ENCODE measurements at regions not wholly inside any gene's neighbourhood (a gene's known extent, or its start where the extent isn't known, plus 50 kb on each side); places are given as distances from the start of the nearest gene placed in this dataset.
"Not testable (repeated sequence)": the region's sequence is repeated elsewhere in the genome, so short reads cannot be mapped to it uniquely, and the experiment has no call there.

DNA sequence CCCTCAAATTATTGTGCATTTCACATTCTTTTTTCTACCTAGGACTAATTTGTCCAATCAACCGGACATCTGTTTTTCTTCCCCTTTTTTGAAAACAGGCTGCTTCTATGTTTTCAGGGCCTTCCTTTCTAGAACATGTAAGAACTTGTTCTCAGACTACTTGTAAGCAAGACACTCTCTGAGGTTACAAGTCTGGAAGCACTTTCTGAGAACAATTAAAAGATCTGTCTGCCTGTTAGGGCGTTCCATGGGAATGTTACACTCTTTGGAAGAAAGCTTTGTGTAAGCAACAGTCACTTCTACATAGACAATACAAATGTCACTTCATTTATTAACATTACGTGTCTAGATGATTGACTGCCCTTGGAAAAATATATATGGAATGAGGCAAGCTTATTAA, 50.9 kb upstream of the HSPB3 start:
- no peak for DNase-seq (ENCODE audit: low read depth, low spot score)

DNA sequence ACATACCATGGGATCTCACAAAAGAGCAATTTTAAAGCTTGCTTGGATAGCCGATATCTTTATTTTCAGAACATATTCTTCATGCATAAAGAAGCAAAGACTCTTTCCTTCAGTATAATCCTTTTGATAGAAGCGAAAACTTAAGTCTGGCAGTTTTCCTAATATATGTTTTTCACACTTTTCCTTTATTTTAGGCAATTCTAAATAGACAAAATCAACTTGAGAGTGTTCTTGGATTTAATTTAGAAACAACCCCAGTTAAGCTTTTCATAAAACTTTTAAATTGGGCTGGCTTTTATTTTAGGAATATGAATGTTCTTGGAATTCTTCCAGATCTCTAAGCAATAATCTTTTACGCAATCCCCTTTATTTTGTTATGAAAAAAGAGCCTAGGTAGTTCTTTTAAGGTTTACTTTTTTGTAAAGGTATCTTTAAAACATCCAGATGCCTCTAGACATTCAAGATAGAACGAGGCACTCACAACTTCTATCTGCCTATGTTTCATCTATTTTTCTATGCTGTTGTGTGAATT, 51.5 kb upstream of the HSPB3 start:
- no peak for DNase-seq (ENCODE audit: low read depth, low spot score)

DNA sequence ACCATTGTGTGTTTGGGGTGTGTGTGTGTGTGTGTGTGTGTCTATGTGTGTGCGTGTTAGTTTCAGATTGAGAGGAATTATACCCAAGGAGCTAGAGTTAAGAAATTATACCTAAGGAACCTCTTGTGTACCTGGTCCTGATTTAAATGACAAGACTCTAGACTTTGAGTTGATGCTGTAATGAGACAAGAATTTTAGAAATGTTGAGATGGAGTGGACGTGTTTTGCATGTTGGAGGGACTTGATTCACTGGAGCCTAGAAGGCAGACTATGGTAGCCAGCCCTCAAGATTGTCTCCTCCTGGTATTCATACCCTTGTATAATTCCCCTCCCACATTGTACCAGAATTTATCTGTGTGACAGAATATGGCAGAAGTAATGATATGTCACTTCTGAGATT, 52.4 kb upstream of the HSPB3 start:
- no peak for DNase-seq (ENCODE audit: low read depth, low spot score)

- DNase-seq (ENCODE audit: low read depth, low spot score) = no peak
Observed at GRCh38 chr5:54401515-54401914, 54.0 kb upstream of the HSPB3 start.

DNA sequence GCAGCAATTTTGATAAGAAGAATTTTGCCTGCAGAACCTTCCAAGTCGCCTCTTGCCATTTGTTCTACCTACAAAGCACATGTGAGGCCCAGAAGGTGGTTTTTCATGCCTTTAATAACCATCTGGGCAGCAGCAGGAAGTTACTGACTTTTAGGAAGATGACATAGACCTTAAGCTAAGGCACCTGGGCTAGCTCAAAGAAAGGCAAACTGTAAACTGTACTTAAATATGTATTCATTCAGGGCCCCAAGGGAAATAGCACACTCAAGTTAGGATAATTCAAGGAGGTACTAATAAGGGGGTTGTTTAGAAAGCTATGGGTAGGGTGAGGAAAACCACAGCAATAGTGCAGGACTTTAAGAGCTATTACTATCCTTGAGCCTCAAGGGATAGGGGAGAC, 57.3 kb upstream of the HSPB3 start:
- no peak for DNase-seq (ENCODE audit: low read depth, low spot score)

DNA sequence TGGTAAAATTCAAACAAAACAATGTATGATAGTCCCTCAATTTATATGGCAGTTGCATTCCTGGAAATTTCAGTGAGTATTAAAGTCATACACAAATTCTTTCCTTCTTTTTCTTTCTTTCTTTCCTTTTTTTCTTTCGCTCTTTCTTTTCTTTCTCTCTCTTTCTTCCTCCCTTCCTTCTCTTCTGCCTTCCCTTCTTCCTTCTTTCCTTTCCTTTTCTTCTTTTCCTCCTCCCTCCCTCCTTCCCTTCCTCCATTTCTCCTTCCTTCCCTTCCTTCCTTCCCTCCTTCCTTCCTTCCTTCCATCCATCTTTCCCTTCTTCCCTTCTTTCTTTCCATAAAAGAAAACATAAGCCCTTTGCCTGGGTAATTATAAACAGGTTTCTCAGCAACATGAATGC, 58.1 kb upstream of the HSPB3 start:
- no peak for DNase-seq (ENCODE audit: low read depth, low spot score)

- DNase-seq (ENCODE audit: low read depth, low spot score) = not testable (repeated sequence)
Observed at GRCh38 chr5:54393007-54393406, 62.5 kb upstream of the HSPB3 start.

GRCh38 chr5:54390539-54391031, 64.9 kb upstream of the HSPB3 start:
- no peak for DNase-seq (ENCODE audit: low read depth, low spot score)

- DNase-seq (ENCODE audit: low read depth, low spot score) = peak; percentile 96
Observed at GRCh38 chr5:54390015-54390414, 65.5 kb upstream of the HSPB3 start.

DNA sequence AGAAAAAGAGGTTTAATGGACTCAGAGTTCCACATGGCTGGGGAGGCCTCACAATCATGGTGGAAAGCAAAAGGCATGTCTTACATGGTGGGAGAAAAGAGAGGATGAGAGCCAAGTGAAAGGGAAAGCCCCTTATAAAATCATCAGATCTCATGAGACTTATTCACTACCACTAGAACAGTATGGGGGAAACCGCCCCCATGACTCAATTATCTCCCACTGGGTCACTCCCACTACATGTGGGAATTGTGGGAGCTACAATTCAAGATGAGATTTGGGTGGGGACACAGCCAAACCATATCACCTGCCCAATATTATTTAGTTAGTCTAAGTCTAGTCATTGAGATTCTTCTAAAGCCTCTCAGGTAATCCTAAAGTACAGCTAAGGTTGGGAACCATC, 66.1 kb upstream of the HSPB3 start:
- DNase-seq (ENCODE audit: low read depth, low spot score) = not testable (repeated sequence)

DNA sequence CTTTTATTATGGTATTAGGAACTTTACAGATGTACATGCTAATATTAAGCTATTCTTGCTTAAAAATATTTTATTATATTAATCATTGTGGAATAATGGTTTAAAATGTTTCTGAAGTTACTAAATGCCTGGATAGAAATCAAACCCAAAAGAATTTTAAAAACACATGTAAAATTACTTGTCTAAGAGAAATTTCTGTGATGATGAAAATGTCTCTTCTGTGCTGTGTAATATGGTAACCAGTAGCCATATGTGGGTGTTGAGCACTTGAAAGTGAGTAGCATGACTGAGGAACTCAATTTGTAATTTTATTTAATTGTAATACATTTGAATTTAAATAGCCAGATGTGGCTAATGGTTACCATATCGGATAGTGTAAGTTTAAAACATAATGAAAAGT, 66.7 kb upstream of the HSPB3 start:
- no peak for DNase-seq (ENCODE audit: low read depth, low spot score)

- DNase-seq (ENCODE audit: low read depth, low spot score) = no peak
Observed at GRCh38 chr5:54388409-54388808, 67.1 kb upstream of the HSPB3 start.

DNA sequence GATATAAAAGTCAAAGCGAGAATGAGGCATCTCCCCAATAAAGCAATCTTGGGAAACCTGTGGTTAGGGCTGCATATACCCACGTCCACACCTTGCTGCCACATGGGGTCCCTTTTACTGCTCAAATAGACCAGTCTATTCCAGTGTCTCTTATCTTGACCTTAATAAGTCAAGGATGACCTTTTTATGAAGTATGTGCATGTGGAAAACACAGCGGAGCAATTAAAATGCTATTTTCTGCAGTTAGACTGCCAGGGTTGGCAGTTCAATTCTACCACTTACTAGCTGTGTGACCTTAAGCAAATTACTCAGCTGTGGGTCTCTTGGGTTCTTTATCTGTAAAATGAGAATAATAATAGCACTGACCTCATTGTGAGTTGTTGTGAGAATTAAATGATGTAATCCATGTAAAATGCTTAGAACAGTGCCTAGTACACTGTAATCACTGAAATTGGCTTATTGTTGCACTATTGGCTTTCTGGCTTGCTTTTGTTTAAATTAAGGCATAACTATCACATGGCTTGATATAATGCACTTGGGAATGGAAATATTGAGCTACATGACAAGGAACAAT, 67.8 kb upstream of the HSPB3 start:
- DNase-seq (ENCODE audit: low read depth, low spot score) = no peak

DNA sequence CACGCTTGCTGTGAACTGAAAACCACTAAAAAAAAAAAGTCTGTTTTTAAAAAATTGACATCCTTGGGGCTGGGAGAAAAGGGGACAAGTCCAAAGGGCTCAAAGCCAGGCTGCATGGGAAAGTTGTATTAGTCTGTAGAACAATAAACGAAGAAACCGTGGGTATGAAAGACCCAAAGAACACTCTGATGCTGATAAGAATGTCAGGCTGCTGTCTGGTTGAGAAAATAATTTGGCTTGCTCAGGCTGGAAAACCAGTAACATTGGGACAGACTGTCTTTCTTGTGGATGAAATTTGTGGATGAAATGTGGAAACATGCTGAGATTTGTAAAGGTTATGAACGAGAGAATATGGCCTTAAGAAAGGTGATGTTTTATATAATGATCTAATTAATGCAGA, 68.5 kb upstream of the HSPB3 start:
- no peak for DNase-seq (ENCODE audit: low read depth, low spot score)

- no peak for DNase-seq (ENCODE audit: low read depth, low spot score)
Observed at GRCh38 chr5:54385994-54386393, 69.5 kb upstream of the HSPB3 start.

DNA sequence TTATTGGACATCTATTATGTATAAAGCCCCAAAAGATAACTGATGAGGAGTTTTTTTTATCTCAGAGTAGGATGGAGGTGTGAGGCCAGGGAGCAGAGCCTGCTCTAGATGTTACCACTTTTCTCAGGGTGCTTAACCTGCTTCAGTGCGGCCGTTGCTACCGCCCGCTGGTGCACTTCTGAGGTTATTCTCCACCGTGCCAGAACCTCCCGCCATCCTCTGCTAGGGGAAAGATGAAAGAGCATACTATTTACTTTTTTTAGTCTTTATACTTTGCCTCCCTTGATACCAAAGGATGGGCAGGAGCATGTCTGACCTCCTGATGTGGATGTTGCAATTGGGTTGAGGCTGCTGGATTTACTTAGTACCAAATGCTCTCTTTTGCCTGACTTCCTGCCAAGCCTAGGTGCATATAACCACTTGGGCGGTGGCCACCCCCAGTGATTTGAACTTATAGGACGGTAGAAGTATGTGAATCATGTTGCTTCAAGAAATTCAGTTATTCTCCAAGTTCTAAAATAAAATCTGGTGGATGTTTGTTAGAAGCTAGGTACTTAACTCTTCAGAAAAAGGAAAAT, 71.1 kb upstream of the HSPB3 start:
- no peak for DNase-seq (ENCODE audit: low read depth, low spot score)

GRCh38 chr5:54383941-54384340, 71.6 kb upstream of the HSPB3 start:
- no peak for DNase-seq (ENCODE audit: low read depth, low spot score)

DNA sequence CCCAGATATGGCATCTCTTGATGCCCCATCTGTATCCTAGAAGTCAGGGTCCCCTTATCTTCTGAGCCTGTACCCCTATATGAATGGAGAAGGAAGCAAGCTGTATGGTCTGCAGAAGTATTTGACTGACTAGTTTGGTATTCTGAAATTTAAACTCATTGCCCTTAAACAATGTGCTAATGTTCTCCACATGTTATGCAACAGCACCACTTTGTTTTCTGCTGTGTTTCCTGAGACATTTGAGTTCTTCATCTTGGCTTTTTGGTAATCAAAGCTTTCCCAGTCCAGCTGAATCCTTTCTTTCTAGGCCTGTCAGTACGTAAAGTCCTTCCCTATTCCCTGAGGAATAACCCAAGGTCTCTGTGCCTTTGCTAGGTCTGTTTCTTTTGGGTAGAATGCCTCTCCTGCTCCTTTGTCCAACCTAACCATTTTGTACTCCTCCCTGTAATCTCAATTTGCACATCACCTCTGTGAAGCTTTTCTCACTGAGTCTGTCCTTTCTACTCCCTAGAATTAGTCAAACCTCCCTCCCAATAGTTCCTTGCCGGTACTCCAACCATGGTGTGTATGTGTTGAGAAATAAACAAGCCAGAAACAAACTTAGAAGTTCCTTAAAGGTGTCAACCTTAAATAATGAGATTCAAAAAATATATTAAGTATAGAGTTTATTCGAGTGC, 72.1 kb upstream of the HSPB3 start:
- no peak for DNase-seq (ENCODE audit: low read depth, low spot score)

DNA sequence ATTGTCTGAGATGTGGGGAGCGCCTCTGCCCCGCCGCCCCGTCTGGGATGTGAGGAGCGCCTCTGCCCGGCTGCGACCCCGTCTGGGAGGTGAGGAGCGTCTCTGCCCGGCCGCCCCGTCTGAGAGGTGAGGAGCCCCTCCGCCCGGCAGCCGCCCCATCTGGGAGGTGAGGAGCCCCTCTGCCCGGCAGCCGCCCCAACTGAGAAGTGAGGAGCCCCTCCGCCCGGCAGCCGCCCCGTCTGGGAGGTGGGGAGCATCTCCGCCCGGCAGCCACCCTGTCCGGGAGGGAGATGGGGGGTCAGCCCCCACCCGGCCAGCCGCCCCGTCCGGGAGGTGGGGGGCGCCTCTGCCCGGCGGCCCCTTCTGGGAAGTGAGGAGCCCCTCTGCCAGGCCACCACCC, 70.9 kb upstream of the ARL15 start:
- DNase-seq (ENCODE audit: low read depth, low spot score) = not testable (repeated sequence)

- DNase-seq (ENCODE audit: low read depth, low spot score) = no peak
Observed at GRCh38 chr5:54379590-54379989, 69.2 kb upstream of the ARL15 start.

DNA sequence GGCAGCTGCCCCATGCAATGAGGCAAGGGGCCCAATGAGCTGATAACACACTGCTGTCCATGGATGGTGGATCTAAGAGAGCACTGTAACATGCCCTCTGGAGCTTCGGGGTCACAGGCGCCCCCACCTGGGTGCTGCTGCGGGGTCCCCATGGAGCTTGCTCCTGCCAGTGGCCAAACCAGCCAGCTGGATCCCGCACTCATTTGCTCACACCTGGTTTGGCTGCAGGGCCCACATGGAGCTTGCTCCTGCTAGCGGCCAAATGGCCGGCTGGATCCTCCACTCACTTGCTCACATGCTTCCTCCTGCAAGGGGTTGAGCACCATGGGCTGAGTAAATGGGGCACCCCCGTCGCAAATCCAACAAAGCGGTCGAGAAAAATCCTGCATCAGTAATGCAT, 68.3 kb upstream of the ARL15 start:
- no peak for DNase-seq (ENCODE audit: low read depth, low spot score)

DNA sequence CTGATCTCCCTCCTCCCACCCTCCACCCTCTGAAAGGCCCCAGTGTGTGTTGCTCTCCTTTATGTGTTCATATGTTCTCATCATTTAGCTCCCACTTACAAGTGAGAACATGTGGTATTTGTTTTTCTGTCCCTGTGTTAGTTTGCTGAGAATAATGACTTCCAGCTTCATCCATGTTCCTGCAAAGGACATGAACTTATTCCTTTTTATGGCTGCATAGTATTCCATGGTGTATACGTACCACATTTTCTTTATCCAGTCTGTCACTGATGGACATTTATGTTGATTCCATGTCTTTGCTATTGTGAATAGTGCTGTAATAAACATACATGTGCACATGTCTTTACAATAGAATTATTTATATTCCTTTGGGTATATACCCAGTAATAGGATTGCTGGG, 67.0 kb upstream of the ARL15 start:
- not testable (repeated sequence) for DNase-seq (ENCODE audit: low read depth, low spot score)

GRCh38 chr5:54370982-54371381, 60.6 kb upstream of the ARL15 start:
- DNase-seq (ENCODE audit: low read depth, low spot score) = no peak

Measured in brain pericyte (primary cell).